WI38 (cell line): ENCODE measurements at regions not wholly inside any gene's neighbourhood (a gene's known extent, or its start where the extent isn't known, plus 50 kb on each side); places are given as distances from the start of the nearest gene placed in this dataset.

Experiments
- H3K4me3 ChIP-seq: 2 replicates; pipeline ENCODE4 v1.5.1; 2011; ENCODE audit warnings: low read depth, mild to moderate bottlenecking, control low read depth, low read length
- CTCF ChIP-seq: IDR thresholded peaks from 2 replicates; pipeline ENCODE4 v1.5.1; 2012; ENCODE audit warnings: low read depth, mild to moderate bottlenecking, control low read depth, low read length

GRCh38 chr15:62976301-62976881, 66.2 kb upstream of the TPM1 start:
- H3K4me3 ChIP-seq: no peak overlapping the region
- no peak for TF ChIP-seq CTCF

GRCh38 chr15:62977952-62978811, 64.4 kb upstream of the TPM1 start:
- TF ChIP-seq CTCF: no peak
- no peak overlapping the region for H3K4me3 ChIP-seq

- TF ChIP-seq CTCF: no peak
- H3K4me3 ChIP-seq: no peak overlapping the region
These were observed 63.3 kb upstream of the TPM1 start for GRCh38 chr15:62979252-62979651.

GRCh38 chr15:62981071-62981470, 61.5 kb upstream of the TPM1 start:
- TF ChIP-seq CTCF: no peak
- no peak overlapping the region for H3K4me3 ChIP-seq

- TF ChIP-seq CTCF: no peak
- no peak overlapping the region for H3K4me3 ChIP-seq
These were observed 58.6 kb upstream of the TPM1 start for GRCh38 chr15:62983956-62984355.

- no peak for TF ChIP-seq CTCF
- no peak overlapping the region for H3K4me3 ChIP-seq
These were observed 56.8 kb upstream of the TPM1 start for GRCh38 chr15:62985768-62986167.

- no peak overlapping the region for H3K4me3 ChIP-seq
- TF ChIP-seq CTCF: no peak
These were observed 55.6 kb upstream of the TPM1 start for GRCh38 chr15:62986948-62987347.
